RWPE1 (cell line): ENCODE measurements at regions not wholly inside any gene's neighbourhood (a gene's known extent, or its start where the extent isn't known, plus 50 kb on each side); places are given as distances from the start of the nearest gene placed in this dataset.
"Not testable (repeated sequence)": the region's sequence is repeated elsewhere in the genome, so short reads cannot be mapped to it uniquely, and the experiment has no call there.

ENCODE experiments used
- CTCF ChIA-PET: fragments of 350-600 bp; sonication (Branson Sonifier 250); formaldehyde crosslinking; extraction: SDS; loops from one replicate; lab custom pipeline; 2021; lab: Yijun Ruan, JAX
- POLR2A ChIA-PET: fragments of 400-600 bp; formaldehyde crosslinking; extraction: SDS; loops from one replicate; lab custom pipeline; 2020; ENCODE audit warnings: antibody characterized with exemption; ENCODE audit not compliant: low non-redundant PET; lab: Yijun Ruan, JAX
- DNase-seq: peaks from one replicate; pipeline ENCODE4 v3.0.0; 2012; ENCODE audit warnings: low spot score
- H3K27ac ChIP-seq: fragments of 450-650 bp; 2 replicates; pipeline ENCODE4 v1.5.1; 2017
- TF ChIP-seq, protein P1 (sequence below): fragments of 450-650 bp; conservative IDR thresholded peaks from 2 replicates; pipeline ENCODE4 v1.5.1; 2017; ENCODE audit warnings: low read depth, mild to moderate bottlenecking

- ChIA-PET CTCF (interaction anchor here (0.6 kb wide), 1 partner anchor 146 kb away, joined by 3 read pairs; no protein-coding TSS in a partner anchor), POLR2A (no interaction called here)
- H3K27ac ChIP-seq: no peak overlapping the region
- no peak for DNase-seq
- TF ChIP-seq, protein P1, sequence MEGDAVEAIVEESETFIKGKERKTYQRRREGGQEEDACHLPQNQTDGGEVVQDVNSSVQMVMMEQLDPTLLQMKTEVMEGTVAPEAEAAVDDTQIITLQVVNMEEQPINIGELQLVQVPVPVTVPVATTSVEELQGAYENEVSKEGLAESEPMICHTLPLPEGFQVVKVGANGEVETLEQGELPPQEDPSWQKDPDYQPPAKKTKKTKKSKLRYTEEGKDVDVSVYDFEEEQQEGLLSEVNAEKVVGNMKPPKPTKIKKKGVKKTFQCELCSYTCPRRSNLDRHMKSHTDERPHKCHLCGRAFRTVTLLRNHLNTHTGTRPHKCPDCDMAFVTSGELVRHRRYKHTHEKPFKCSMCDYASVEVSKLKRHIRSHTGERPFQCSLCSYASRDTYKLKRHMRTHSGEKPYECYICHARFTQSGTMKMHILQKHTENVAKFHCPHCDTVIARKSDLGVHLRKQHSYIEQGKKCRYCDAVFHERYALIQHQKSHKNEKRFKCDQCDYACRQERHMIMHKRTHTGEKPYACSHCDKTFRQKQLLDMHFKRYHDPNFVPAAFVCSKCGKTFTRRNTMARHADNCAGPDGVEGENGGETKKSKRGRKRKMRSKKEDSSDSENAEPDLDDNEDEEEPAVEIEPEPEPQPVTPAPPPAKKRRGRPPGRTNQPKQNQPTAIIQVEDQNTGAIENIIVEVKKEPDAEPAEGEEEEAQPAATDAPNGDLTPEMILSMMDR: no peak
Observed at GRCh38 chr12:74166096-74166495, 371.5 kb upstream of the ATXN7L3B start.

DNA sequence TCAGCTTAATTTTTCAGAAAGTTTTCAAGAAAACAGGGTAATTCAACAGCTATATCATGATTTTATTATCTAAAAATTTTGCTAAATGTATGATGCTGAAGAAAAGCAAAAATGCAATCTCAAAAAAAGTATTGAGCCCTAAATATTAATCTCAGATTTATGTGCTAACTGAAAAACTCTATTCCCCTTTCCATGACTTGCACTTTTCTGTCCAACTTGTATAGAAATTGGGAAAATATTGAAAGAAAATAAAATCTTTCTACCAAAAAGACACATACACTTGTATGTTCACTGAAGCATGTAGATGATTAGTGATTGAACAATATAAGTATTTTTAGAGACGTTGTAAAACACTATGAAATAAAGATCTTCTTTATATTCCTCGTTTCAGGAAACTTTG lies 368.0 kb upstream of the ATXN7L3B start:
- POLR2A ChIA-PET: no interaction called here
- no peak for DNase-seq
- CTCF ChIA-PET: no interaction called here
- TF ChIP-seq, protein P1: no peak
- no peak overlapping the region for H3K27ac ChIP-seq

DNA sequence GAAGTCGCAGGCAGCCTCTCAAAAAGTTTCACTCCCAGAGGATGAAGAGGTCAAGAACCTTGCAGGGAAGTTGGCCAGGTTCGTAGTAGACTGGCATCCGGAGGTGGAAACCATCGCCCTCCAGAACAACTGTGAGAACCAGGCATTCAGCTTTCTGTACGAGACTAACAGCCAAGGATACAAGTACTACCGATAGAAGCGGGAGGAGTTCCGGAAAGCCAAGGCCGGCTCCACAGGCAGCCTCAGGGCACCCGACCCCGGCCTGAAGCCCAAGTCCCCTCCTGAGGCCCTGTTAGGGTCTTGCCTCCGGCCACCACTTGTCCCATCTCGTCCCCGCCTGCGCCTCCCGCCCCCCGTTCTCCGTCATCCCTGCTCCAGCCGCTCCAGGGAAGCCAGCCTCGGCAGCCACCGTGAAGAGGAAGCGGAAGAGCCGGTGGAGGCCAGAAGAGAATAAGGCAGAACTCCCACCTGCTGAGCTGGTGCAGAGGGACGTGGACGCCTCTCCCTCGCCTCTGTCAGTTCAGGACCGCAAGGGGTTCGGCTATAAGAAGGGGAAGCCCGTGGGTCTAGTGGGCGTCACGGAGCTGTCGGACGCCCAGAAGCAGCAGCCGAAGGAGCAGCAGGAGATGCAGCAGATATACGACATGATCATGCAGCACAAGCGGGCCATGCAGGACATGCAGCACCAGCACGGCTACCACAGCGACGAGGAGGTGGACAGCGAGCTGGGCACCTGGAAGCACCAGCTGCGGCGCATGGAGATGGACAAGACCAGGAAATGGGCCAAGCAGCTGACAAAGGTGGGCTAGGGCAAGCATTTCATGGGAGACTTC lies 366.8 kb upstream of the ATXN7L3B start:
- ChIA-PET CTCF (no interaction called here), POLR2A (no interaction called here)
- H3K27ac ChIP-seq: no peak overlapping the region
- TF ChIP-seq, protein P1: no peak
- no peak for DNase-seq

GRCh38 chr12:74171478-74171909 lies 366.1 kb upstream of the ATXN7L3B start:
- DNase-seq: no peak
- TF ChIP-seq, protein P1: no peak
- POLR2A ChIA-PET: no interaction called here
- CTCF ChIA-PET: no interaction called here
- H3K27ac ChIP-seq: no peak overlapping the region

DNA sequence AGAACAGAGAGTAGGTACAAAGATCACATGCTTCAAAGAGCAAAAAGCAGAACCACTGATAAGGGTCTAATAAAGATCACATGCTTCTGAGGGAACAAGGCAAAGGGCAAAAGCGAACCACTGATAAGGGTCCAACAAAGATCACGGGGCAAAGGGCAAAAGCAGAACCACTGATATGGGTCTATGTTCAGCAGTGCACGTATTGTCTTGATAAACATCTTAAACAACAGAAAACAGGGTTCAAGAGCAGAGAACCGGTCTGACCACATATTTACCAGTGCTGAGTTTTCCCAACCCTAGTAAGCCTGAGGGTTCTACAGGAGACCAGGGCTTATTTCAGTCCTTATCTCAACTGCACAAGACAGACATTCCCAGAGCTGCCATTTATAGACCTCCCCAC lies 362.7 kb upstream of the ATXN7L3B start:
- CTCF ChIA-PET, DNase-seq, H3K27ac ChIP-seq, POLR2A ChIA-PET: not testable (repeated sequence)

- TF ChIP-seq, protein P1: no peak
- ChIA-PET CTCF (no interaction called here), POLR2A (no interaction called here)
- H3K27ac ChIP-seq: no peak overlapping the region
- DNase-seq: no peak
Observed at GRCh38 chr12:74185360-74185759, 352.3 kb upstream of the ATXN7L3B start.

- POLR2A ChIA-PET: no interaction called here
- CTCF ChIA-PET: no interaction called here
Observed at GRCh38 chr12:74193191-74193590, 344.4 kb upstream of the ATXN7L3B start.

More at GRCh38 chr12:74193191-74193590, 344.4 kb upstream of the ATXN7L3B start:
- DNase-seq: no peak
- TF ChIP-seq, protein P1: no peak
- H3K27ac ChIP-seq: no peak overlapping the region
